H9 (cell line): ENCODE measurements at regions not wholly inside any gene's neighbourhood (a gene's known extent, or its start where the extent isn't known, plus 50 kb on each side); places are given as distances from the start of the nearest gene placed in this dataset.

Source experiments
- DNase-seq: peaks from one replicate; pipeline ENCODE4 v3.0.0-alpha.2; 2017
- H2AFZ ChIP-seq: one replicate; pipeline ENCODE4 v1.6.1; 2013; ENCODE audit warnings: mild to moderate bottlenecking, low read length, control low read depth, moderate library complexity
- H2AK5ac ChIP-seq: 2 replicates; pipeline ENCODE4 v1.6.1; 2013; ENCODE audit warnings: low read length, control low read depth, mixed read lengths; ENCODE audit not compliant: insufficient read length
- H2BK120ac ChIP-seq: one replicate; pipeline ENCODE4 v1.6.1; 2013; ENCODE audit warnings: low read depth, mild to moderate bottlenecking, low read length, control low read depth, inconsistent platforms; ENCODE audit not compliant: poor library complexity, severe bottlenecking
- H2BK12ac ChIP-seq: 2 replicates; pipeline ENCODE4 v1.6.1; 2013; ENCODE audit warnings: low read length, control low read depth, mixed read lengths, low read depth; ENCODE audit not compliant: insufficient read length
- H2BK15ac ChIP-seq: 2 replicates; pipeline ENCODE4 v1.6.1; 2013; ENCODE audit warnings: low read depth, low read length, control low read depth
- H2BK20ac ChIP-seq: one replicate; pipeline ENCODE4 v1.6.1; 2013; ENCODE audit warnings: low read depth, mild to moderate bottlenecking, low read length, control low read depth, inconsistent platforms; ENCODE audit not compliant: poor library complexity, severe bottlenecking
- H2BK5ac ChIP-seq: 2 replicates; pipeline ENCODE4 v1.6.1; 2013; ENCODE audit warnings: low read length, control low read depth, mixed read lengths; ENCODE audit not compliant: insufficient read length
- H3K14ac ChIP-seq: 2 replicates; pipeline ENCODE4 v1.6.1; 2013; ENCODE audit warnings: low read length, control low read depth; ENCODE audit not compliant: insufficient read depth
- H3K18ac ChIP-seq: 2 replicates; pipeline ENCODE4 v1.6.1; 2013; ENCODE audit warnings: low read depth, mild to moderate bottlenecking, mixed read lengths, low read length, control low read depth; ENCODE audit not compliant: insufficient read length
- H3K23ac ChIP-seq: 2 replicates; pipeline ENCODE4 v1.6.1; 2013; ENCODE audit warnings: low read length, control low read depth, mixed read lengths, low read depth; ENCODE audit not compliant: insufficient read length
- H3K23me2 ChIP-seq: 2 replicates; pipeline ENCODE4 v1.6.1; 2013; ENCODE audit warnings: low read depth, mild to moderate bottlenecking, mixed read lengths, low read length, control low read depth; ENCODE audit not compliant: insufficient read length, poor library complexity, severe bottlenecking
- H3K27ac ChIP-seq: 2 replicates; pipeline ENCODE4 v1.5.1; 2013; ENCODE audit warnings: low read length, control low read depth, mixed read lengths, low read depth; ENCODE audit not compliant: insufficient read length
- H3K27me3 ChIP-seq: 2 replicates; pipeline ENCODE4 v1.6.1; 2013; ENCODE audit warnings: low read length, control low read depth, inconsistent platforms; ENCODE audit not compliant: insufficient read depth
- H3K4ac ChIP-seq: 2 replicates; pipeline ENCODE4 v1.6.1; 2013; ENCODE audit warnings: low read depth, mild to moderate bottlenecking, control low read depth, inconsistent platforms, low read length, moderate library complexity
- H3K4me1 ChIP-seq: 2 replicates; pipeline ENCODE4 v1.6.1; 2013; ENCODE audit warnings: low read length, control low read depth, inconsistent platforms; ENCODE audit not compliant: insufficient read depth
- H3K4me2 ChIP-seq: 2 replicates; pipeline ENCODE4 v1.6.1; 2013; ENCODE audit warnings: low read length, control low read depth, mixed read lengths; ENCODE audit not compliant: insufficient read length, insufficient read depth
- H3K56ac ChIP-seq: 2 replicates; pipeline ENCODE4 v1.6.1; 2013; ENCODE audit warnings: low read depth, mild to moderate bottlenecking, mixed read lengths, low read length, control low read depth; ENCODE audit not compliant: insufficient read length
- H3K79me1 ChIP-seq: 2 replicates; pipeline ENCODE4 v1.6.1; 2013; ENCODE audit warnings: low read depth, mild to moderate bottlenecking, moderate library complexity, low read length, control low read depth, inconsistent platforms; ENCODE audit not compliant: insufficient read depth, poor library complexity, severe bottlenecking
- H3K79me2 ChIP-seq: 2 replicates; pipeline ENCODE4 v1.6.1; 2013; ENCODE audit warnings: low read length, control low read depth, inconsistent platforms; ENCODE audit not compliant: insufficient read depth
- H3K9ac ChIP-seq: 2 replicates; pipeline ENCODE4 v1.6.1; 2013; ENCODE audit warnings: low read length, control low read depth, mixed read lengths; ENCODE audit not compliant: insufficient read length; ENCODE audit errors: extremely low read depth
- H3K9me3 ChIP-seq: one replicate; pipeline ENCODE4 v1.6.1; 2013; ENCODE audit warnings: low read depth, low read length, inconsistent platforms; ENCODE audit not compliant: control insufficient read depth
- H3T11ph ChIP-seq: one replicate; pipeline ENCODE4 v1.6.1; 2013; ENCODE audit warnings: mild to moderate bottlenecking, low read length, control low read depth, inconsistent platforms
- H4K20me1 ChIP-seq: one replicate; pipeline ENCODE4 v1.6.1; 2013; ENCODE audit not compliant: control insufficient read depth, insufficient read length, insufficient read depth
- H4K5ac ChIP-seq: 2 replicates; pipeline ENCODE4 v1.6.1; 2013; ENCODE audit warnings: low read depth, mild to moderate bottlenecking, mixed read lengths, low read length, control low read depth; ENCODE audit not compliant: insufficient read length
- H4K8ac ChIP-seq: replicated peaks from 2 replicates; pipeline ENCODE4 v1.6.1; 2013; ENCODE audit warnings: low read length, control low read depth, mixed read lengths, low read depth; ENCODE audit not compliant: insufficient read length
- H4K91ac ChIP-seq: 2 replicates; pipeline ENCODE4 v1.6.1; 2013; ENCODE audit warnings: low read depth, mild to moderate bottlenecking, moderate library complexity, mixed read lengths, low read length, control low read depth; ENCODE audit not compliant: insufficient read length
- H3K27ac Mint-ChIP-seq, 3 experiments: 2 replicates in 2 of 3; 3 replicates in 1 of 3; pipeline ENCODE4 v1.8.0; 2020 to 2021; ENCODE audit warnings: mixed read lengths in 3 of 3, mild to moderate bottlenecking in 1 of 3, moderate library complexity in 1 of 3
- H3K27me3 Mint-ChIP-seq: 2 replicates; pipeline ENCODE4 v1.8.0; 2021; ENCODE audit warnings: low read depth, mild to moderate bottlenecking, moderate library complexity, mixed read lengths
- H3K36me3 Mint-ChIP-seq, 3 experiments: 2 replicates in 2 of 3; 3 replicates in 1 of 3; pipeline ENCODE4 v1.8.0; 2020 to 2021; ENCODE audit warnings: low read depth in 3 of 3, mixed read lengths in 3 of 3; ENCODE audit not compliant: insufficient read depth in 1 of 3
- H3K4me1 Mint-ChIP-seq, 2 experiments: 2 replicates each; pipeline ENCODE4 v1.8.0; 2020; ENCODE audit warnings: mixed read lengths in 2 of 2
- H3K4me3 Mint-ChIP-seq, 2 experiments: 2 replicates in 1 of 2; 3 replicates in 1 of 2; pipeline ENCODE4 v1.8.0; 2020 to 2021; ENCODE audit warnings: mild to moderate bottlenecking in 2 of 2, mixed read lengths in 2 of 2, moderate library complexity in 1 of 2
- H3K9me3 Mint-ChIP-seq, 2 experiments: 2 replicates in 1 of 2; 3 replicates in 1 of 2; pipeline ENCODE4 v1.8.0; 2020; ENCODE audit warnings: mild to moderate bottlenecking in 2 of 2, mixed read lengths in 2 of 2, moderate library complexity in 1 of 2
- whole genome bisulfite sequencing: extraction: QIAGEN DNeasy Blood & Tissue Kit; methylation state at CpG from one replicate; pipeline ENCODE4 v1.1.7; 2013; ENCODE audit warnings: missing lambda C conversion rate, low lambda C conversion rate, mixed read lengths; ENCODE audit not compliant: insufficient read length; ENCODE audit errors: extremely low coverage; 5-methylcytosine and 5-hydroxymethylcytosine counted together
- TF ChIP-seq, protein P1 (sequence below): fragments of 200-600 bp; sonication (generic); conservative IDR thresholded peaks from 3 replicates; pipeline ENCODE4 v1.8.0; 2021; ENCODE audit warnings: antibody characterized with exemption, mild to moderate bottlenecking

DNA sequence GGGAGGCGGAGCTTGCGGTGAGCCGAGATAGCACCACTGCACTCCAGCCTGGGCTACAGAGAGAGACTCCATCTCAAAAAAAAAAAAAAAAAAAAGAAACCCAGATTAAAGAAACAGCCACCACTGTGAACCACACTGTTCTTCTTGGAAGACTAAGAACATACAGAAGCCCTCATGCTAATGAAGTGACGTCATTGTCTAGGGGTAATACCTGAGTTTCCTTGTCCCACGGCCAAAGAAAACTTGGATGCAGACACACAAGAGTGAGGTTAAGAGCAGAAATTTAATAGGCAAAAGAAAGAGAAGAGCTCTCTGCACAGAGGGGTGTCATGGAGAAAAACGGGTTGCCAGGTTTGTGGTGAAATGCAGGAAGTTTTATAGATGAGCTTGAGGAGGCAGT, 691.6 kb downstream of the NLGN4X start:
- Histone ChIP-seq H3K27ac (no peak overlapping the region), H3T11ph (no peak overlapping the region), H4K20me1 (no peaks in the 10 kb centered on the region), H2BK15ac (no peak overlapping the region), H3K23ac (no peak overlapping the region), H3K9ac (no peak overlapping the region), H3K9me3 (no peaks in the 10 kb centered on the region), H3K18ac (no peak overlapping the region), H3K4me2 (no peak overlapping the region), H3K4ac (no peak overlapping the region), H3K23me2 (no peaks in the 10 kb centered on the region), H3K14ac (no peak overlapping the region), H3K56ac (no peak overlapping the region), H2BK120ac (no peak overlapping the region), H2AK5ac (no peak overlapping the region), H2BK12ac (no peak overlapping the region), H4K5ac (no peak overlapping the region), H2BK20ac (no peak overlapping the region), H4K8ac (no peak overlapping the region), H3K79me1 (no peaks in the 10 kb centered on the region), H2AFZ (no peak overlapping the region), H3K27me3 (no peaks in the 10 kb centered on the region), H4K91ac (no peak overlapping the region), H3K79me2 (no peaks in the 10 kb centered on the region), H2BK5ac (no peak overlapping the region), H3K4me1 (no peaks in the 10 kb centered on the region)
- no CpG with 5 or more reads among the region's 6 CpGs for WGBS
- peaks cover 3 to 6% of the 10 kb centered on the region in 2 experiments; a peak in 3 of 5 replicates for H3K9me3 Mint-ChIP-seq
- DNase-seq: no peak
- peaks cover 6% of the 10 kb centered on the region in 2 experiments for H3K4me1 Mint-ChIP-seq
- H3K4me3 Mint-ChIP-seq: no peak overlapping the region
- TF ChIP-seq, protein P1, sequence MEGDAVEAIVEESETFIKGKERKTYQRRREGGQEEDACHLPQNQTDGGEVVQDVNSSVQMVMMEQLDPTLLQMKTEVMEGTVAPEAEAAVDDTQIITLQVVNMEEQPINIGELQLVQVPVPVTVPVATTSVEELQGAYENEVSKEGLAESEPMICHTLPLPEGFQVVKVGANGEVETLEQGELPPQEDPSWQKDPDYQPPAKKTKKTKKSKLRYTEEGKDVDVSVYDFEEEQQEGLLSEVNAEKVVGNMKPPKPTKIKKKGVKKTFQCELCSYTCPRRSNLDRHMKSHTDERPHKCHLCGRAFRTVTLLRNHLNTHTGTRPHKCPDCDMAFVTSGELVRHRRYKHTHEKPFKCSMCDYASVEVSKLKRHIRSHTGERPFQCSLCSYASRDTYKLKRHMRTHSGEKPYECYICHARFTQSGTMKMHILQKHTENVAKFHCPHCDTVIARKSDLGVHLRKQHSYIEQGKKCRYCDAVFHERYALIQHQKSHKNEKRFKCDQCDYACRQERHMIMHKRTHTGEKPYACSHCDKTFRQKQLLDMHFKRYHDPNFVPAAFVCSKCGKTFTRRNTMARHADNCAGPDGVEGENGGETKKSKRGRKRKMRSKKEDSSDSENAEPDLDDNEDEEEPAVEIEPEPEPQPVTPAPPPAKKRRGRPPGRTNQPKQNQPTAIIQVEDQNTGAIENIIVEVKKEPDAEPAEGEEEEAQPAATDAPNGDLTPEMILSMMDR: no peak
- H3K27me3 Mint-ChIP-seq: no peaks in the 10 kb centered on the region
- H3K27ac Mint-ChIP-seq: no peak overlapping the region
- H3K36me3 Mint-ChIP-seq: peaks cover 0 to 5% (median 1%) of the 10 kb centered on the region in 3 experiments; a peak in 2 of 7 replicates
